NCI-H345 (cell line): ENCODE measurements at regions not wholly inside any gene's neighbourhood (a gene's known extent, or its start where the extent isn't known, plus 50 kb on each side); places are given as distances from the start of the nearest gene placed in this dataset.
A peak's percentile ranks its signal among the peaks of the same experiment; 100 is the strongest.

Experiments used
- DNase-seq: peaks from one replicate; lab custom pipeline; 2025; lab: John Stamatoyannopoulos, UW

GRCh38 chr10:124346831-124347230, 71.9 kb downstream of the OAT start:
- DNase-seq: no peak

DNA sequence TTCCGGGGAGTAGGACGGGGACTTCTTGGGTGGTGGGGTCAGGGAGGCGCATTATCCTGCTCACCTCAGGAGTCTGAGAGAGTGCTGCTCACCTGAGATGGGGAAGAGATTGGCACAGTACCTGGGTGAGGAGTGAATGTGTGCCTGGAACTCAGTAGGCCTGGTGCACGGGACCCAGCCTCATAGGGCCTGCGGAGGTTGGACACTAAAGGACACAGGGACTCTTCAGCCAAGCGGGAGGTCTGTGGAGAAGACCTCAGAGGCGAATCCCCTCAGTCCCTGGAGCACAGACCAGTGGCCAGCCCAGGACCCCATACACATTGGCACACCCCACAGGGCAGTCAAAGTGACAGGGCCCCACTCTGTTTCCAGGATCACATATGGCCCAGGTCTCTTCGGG, 73.2 kb downstream of the OAT start:
- DNase-seq: no peak

GRCh38 chr10:124344931-124345330, 73.8 kb downstream of the OAT start:
- no peak for DNase-seq

DNA sequence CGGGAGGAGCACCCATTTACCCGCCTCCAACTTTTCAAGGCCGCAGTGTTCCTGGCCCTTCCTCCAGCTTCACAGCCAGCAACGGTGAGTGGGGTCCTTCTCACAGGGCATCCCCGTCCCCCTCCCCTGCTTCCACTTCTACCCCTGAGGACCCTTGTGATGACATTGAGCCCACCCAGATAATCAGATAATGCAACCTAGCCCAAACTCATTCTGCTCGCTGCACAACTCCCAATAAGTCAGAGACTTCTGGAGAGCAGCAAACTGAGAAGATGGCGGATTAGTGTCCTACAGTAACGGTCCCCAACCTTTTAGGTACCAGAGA, 74.5 kb downstream of the OAT start:
- DNase-seq: no peak

DNA sequence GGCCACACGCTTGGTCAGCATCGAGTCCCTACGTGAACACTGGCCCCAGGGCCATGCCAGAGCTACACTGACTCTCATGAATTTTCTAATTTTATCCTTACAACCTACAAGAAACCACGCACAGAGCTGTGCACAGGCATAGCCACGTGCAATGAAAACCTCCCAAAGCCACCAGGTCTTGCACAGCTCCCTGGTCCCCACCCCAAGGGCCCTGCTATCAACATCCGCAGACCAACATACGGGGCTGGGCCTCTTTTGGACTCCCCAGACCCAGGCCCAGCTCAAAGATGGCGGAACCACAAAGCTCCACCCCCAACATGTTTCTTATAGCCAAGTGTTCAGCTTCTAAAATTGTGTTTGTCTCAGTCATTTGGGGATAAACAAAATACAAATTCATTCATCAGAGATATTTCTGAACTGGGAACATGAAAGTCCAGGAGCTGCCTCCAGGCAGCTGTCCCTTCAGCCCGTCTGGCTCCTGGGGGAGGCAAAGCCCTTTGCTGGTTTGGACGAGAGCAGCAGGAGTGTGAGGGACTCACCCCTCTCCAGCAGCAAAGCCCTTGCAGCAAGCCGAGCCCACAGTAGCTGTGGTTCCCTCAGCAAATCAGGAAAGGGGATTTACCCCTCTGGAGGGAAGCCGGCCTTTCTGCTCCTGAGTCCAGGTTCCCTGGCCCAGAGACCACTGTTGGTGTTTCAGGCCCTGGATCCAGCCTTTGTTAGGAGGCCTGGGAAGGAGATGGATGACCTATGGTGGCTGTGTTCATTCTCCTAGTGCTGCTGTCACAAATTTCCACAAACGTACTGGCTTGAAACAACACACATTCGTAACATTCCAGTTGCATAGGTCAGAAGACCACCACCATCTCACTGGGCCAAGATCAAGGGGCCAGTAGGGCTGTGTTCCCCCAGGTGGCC, 75.1 kb downstream of the OAT start:
- DNase-seq: no peak

DNA sequence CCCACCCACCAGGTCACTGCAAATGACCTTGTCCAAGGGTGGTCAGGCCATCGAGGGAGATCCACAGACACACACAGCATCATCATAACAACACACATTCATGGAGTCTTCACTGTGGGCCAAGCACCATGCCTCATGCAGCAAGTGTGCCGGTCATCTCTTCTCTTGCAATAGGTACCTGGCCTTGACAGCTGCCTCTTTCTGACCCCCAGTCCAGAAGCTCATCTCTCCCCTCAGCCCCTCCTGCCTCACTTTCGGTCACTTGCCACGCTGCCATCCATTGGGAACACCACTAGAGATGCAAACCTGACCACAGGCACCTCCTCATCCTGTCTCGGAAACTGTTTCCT, 75.9 kb downstream of the OAT start:
- DNase-seq: no peak

DNA sequence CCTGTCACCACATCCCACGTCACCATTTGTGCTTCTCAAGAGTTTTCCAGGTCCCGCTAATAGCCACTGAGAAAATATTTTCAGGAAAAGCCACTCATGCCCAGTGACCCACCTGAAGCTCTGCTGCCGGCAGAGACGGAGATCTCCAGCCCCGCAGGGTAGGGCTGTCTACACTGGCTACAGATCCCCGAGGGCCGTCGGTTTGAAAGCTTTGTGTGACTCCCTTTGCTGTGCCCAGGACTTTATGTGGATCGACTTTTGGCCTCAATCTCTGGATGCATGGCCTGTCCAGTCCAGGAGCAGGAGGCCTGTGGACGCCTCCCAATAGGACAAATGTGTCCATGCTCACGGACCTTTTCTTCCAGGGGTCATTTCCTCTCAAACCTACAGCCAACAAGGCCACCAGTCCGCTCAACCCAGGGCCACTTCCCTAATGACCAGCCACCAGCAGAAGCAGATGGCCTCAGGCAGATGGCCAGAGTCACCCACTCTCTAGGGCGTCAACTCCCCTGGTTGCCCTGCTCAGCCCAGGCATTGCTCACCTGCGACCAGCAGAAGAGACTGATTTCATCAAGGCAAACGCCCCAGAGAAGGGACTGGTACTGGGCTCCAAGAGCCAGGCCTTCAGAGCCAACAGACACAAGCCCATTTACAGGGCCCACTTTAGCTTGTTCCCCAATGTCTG, 76.4 kb downstream of the OAT start:
- DNase-seq: no peak

GRCh38 chr10:124341768-124342135, 77.0 kb downstream of the OAT start:
- no peak for DNase-seq

GRCh38 chr10:124340033-124340760, 78.5 kb downstream of the OAT start:
- DNase-seq: no peak

- peak; percentile 7 for DNase-seq
These were observed 79.3 kb downstream of the OAT start for GRCh38 chr10:124339119-124340032.

- DNase-seq: no peak
These were observed 80.3 kb downstream of the OAT start for GRCh38 chr10:124338276-124338925.

- no peak for DNase-seq
These were observed 82.5 kb downstream of the OAT start for GRCh38 chr10:124336186-124336585.

DNA sequence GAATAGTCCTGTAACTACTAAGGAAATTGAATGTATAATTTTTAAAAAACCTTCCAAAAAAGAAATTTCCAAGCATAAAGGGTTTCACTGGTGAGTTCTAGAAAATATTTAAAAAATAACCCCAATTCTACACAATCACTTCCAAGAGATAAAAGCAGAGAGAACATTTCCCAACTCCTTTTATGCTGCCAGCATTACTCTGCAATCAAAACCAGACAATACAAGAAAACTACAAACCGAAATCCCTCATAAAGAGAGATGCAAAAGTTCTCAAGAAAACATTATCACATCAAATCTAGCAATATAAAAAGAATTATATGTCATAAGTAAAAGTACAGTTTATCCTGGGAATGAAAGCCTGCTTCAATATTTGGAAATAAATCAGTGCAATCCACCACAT, 84.8 kb downstream of the OAT start:
- DNase-seq: no peak

DNA sequence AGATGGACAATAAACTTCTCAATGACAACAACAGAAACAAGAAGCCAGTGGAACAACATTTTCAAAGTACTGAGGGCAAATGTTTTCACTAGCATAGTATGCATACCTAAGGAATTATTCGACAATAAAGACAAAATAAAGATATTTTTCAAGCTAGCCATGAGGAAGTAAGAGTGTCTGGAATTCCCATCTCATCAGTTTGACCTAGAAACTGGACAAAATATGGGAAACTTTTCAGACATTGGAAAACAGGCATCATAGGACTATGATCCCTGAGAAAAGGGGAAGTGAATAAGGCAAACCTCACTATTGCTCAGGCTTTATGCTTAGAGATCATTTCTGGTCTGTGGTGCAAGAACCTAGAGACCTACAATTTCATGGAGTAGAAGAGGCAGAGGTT, 86.3 kb downstream of the OAT start:
- DNase-seq: no peak

- no peak for DNase-seq
These were observed 88.8 kb downstream of the OAT start for GRCh38 chr10:124329941-124330340.

GRCh38 chr10:124329362-124329761, 89.4 kb downstream of the OAT start:
- DNase-seq: no peak

DNA sequence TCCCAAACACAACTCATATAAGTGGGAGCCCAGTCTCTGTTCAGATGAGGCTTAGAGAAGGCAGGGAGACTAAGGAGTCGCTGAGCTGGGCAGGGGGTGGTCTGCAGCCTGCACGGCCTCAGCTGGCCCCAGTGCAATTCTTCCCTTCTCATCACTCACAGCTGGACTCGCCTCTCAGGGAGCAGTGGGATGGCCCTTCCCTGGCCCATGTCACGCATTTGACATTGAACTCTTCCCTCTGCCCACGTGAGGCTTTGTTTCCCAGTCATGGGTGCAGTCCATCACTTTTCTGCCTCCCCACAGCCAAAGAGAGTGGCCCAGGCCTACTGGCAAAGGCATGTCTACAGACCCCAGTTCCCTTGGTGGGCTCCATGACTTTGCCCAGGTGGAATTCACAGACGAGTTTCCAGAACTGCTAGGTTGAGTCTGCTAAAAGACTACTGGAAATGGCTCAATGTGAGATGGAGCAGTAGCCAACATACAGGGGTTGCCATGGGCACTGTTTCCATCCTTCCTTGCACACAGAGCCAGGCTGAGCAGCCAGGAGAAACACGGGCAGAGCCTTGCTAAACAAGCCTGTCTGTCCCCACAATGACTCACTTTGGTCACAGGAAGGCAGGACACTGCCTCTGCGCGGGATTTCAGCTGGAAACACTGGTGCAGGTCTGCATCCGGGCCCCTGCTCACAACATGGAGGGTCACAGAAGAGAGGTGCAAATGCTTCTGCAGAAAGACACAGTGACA, 90.1 kb downstream of the OAT start:
- no peak for DNase-seq

- DNase-seq: no peak
These were observed 92.6 kb downstream of the OAT start for GRCh38 chr10:124325998-124326636.

GRCh38 chr10:124325633-124325914, 93.1 kb downstream of the OAT start:
- DNase-seq: no peak

DNA sequence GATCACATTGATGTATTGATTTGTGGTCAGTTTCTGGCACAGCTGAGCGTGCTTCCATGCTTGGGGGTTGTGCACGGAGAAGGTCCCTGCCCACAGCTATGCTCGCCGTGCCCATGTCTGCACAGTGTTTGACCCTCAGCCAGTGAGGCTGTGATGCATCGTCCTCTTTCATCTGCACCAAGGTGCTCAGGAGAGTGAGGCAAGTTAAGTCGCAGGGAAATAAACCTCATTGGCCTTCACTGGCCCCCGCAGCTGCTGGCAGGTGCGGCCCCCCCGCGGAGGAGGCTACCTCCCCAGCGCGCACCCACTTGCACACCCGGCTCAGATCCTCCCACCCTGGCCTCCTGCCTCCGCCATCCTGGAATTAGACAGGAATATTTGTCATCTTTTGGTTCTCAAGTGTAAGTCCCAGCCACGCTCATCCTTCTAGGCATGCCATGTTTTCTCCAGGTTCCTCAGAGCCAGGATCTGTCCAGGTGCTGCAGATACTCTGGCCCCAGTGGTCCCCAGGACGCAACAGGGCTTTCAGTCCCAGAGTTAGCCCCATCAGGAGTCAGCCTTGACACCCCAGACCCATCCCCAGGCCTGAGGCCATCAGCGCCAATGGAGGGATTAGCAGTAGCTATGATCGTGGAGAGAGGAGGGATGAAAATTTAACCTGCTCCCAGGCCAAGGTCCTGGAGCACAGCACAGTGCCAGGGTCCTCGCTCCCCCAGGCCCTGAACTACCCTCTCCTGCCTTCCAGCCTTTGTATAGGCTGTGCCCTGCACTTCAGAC, 93.7 kb downstream of the OAT start:
- no peak for DNase-seq
